ENCODE measurements at regions not wholly inside any gene's neighbourhood (a gene's known extent, or its start where the extent isn't known, plus 50 kb on each side); places are given as distances from the start of the nearest gene placed in this dataset.

- TF ChIP-seq POLR2AphosphoS5 (IDR thresholded peaks at IDR 0.05; ENCODE audit: low read depth, low read length) = no peak
- TF ChIP-seq, protein P1, sequence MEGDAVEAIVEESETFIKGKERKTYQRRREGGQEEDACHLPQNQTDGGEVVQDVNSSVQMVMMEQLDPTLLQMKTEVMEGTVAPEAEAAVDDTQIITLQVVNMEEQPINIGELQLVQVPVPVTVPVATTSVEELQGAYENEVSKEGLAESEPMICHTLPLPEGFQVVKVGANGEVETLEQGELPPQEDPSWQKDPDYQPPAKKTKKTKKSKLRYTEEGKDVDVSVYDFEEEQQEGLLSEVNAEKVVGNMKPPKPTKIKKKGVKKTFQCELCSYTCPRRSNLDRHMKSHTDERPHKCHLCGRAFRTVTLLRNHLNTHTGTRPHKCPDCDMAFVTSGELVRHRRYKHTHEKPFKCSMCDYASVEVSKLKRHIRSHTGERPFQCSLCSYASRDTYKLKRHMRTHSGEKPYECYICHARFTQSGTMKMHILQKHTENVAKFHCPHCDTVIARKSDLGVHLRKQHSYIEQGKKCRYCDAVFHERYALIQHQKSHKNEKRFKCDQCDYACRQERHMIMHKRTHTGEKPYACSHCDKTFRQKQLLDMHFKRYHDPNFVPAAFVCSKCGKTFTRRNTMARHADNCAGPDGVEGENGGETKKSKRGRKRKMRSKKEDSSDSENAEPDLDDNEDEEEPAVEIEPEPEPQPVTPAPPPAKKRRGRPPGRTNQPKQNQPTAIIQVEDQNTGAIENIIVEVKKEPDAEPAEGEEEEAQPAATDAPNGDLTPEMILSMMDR (IDR thresholded peaks at IDR 0.05) = no peak
- no peak for TF ChIP-seq REST (IDR thresholded peaks at IDR 0.05; ENCODE audit: insufficient read depth in 1 of 2, low read depth in 2 of 2, low read length in 1 of 2)
- no peak for TF ChIP-seq SIN3A (IDR thresholded peaks at IDR 0.05; ENCODE audit: borderline replicate concordance, insufficient read depth, low read depth, low read length)
- TF ChIP-seq TCF7L2 (IDR thresholded peaks at IDR 0.05; ENCODE audit: low read depth, low read length) = no peak
These were observed 1334.6 kb downstream of the TBC1D22A start for GRCh38 chr22:48096851-48097665.

Data from Panc1 (cell line).